Endothelial cell of umbilical vein (primary cell): ENCODE measurements at regions not wholly inside any gene's neighbourhood (a gene's known extent, or its start where the extent isn't known, plus 50 kb on each side); places are given as distances from the start of the nearest gene placed in this dataset.
"Not testable (repeated sequence)": the region's sequence is repeated elsewhere in the genome, so short reads cannot be mapped to it uniquely, and the experiment has no call there.

ENCODE experiments used
- BruUV-seq: library from RNA; stranded (reverse); fragments of 400-500 nt; replicated peaks from 2 replicates; lab custom pipeline; 2021; lab: Mats Ljungman, UMichigan
- CTCF ChIA-PET: fragments of 300-600, 350-600 bp; sonication (Branson Sonifier 250); formaldehyde crosslinking; loops from one replicate; lab custom pipeline; 2021; ENCODE audit warnings: antibody characterized with exemption, inconsistent platforms; lab: Charles Lee
- POLR2A ChIA-PET: fragments of 300-600, 350-600 bp; sonication (Branson Sonifier 250); formaldehyde crosslinking; loops from one replicate; lab custom pipeline; 2021; ENCODE audit warnings: antibody characterized with exemption, inconsistent platforms; lab: Charles Lee
- DNase-seq: peaks from one replicate; pipeline ENCODE4 v3.0.0-alpha.2; 2011; ENCODE audit warnings: low read depth, low spot score
- FAIRE-seq: peaks from 2 replicates; lab custom pipeline; 2011; peaks lifted over from hg19 to GRCh38; lab: Jason Lieb, UNC
- H2AFZ ChIP-seq: 2 replicates; pipeline ENCODE4 v1.6.0; 2012; ENCODE audit warnings: low read depth, low read length, control low read depth, inconsistent platforms
- H3K27ac ChIP-seq: 2 replicates; pipeline ENCODE4 v1.5.1; 2011; ENCODE audit warnings: low read depth, mild to moderate bottlenecking, control low read depth, low read length, moderate library complexity; ENCODE audit not compliant: insufficient read depth
- H3K27me3 ChIP-seq, 2 experiments: 2 replicates each; pipeline versions ENCODE4 v1.6.0 to v1.6.1; 2011; ENCODE audit warnings: low read length in 2 of 2, mixed read lengths in 1 of 2; ENCODE audit not compliant: control insufficient read depth in 2 of 2, insufficient read depth in 2 of 2
- H3K36me3 ChIP-seq, 2 experiments: 2 replicates in 1 of 2; 3 replicates in 1 of 2; pipeline ENCODE4 v1.5.1; 2011; ENCODE audit warnings: low read length in 2 of 2, mild to moderate bottlenecking in 1 of 2, moderate library complexity in 1 of 2; ENCODE audit not compliant: control insufficient read depth in 2 of 2, insufficient read depth in 2 of 2; ENCODE audit errors: extremely low read depth in 1 of 2
- H3K4me1 ChIP-seq: 3 replicates; pipeline ENCODE4 v1.5.1; 2011; ENCODE audit warnings: mild to moderate bottlenecking, low read length; ENCODE audit not compliant: control insufficient read depth, insufficient read depth; ENCODE audit errors: extremely low read depth
- H3K4me2 ChIP-seq: 2 replicates; pipeline ENCODE4 v1.6.1; 2011; ENCODE audit warnings: low read length, control low read depth, mixed read lengths; ENCODE audit not compliant: insufficient read depth
- H3K4me3 ChIP-seq, 3 experiments: fragments of 200-600 bp in 1 of 3; sonication (generic), shearing (Covaris generic) in 1 of 3; replicated peaks in 1 of 3; 2 replicates each; pipeline ENCODE4 v1.5.1; 2011 to 2016; ENCODE audit warnings: control low read depth in 3 of 3, low read length in 3 of 3, mild to moderate bottlenecking in 2 of 3, inconsistent platforms in 1 of 3, low read depth in 1 of 3, moderate library complexity in 1 of 3; ENCODE audit not compliant: insufficient read depth in 1 of 3
- H3K79me2 ChIP-seq: 2 replicates; pipeline ENCODE4 v1.6.0; 2012; ENCODE audit warnings: low read length, inconsistent platforms; ENCODE audit not compliant: control insufficient read depth, insufficient read depth
- H3K9ac ChIP-seq: replicated peaks from 2 replicates; pipeline ENCODE3; 2011; ENCODE audit warnings: low read length, control low read depth; ENCODE audit not compliant: insufficient read depth; ENCODE audit errors: extremely low read depth
- H3K9me1 ChIP-seq: replicated peaks from 3 replicates; pipeline ENCODE4 v1.6.0; 2011; ENCODE audit warnings: mild to moderate bottlenecking, low read length; ENCODE audit not compliant: control insufficient read depth, insufficient read depth; ENCODE audit errors: extremely low read depth
- H3K9me3 ChIP-seq: replicated peaks from 2 replicates; pipeline ENCODE4 v1.5.1; 2012; ENCODE audit warnings: low read length, inconsistent platforms; ENCODE audit not compliant: control insufficient read depth, insufficient read depth
- H4K20me1 ChIP-seq: replicated peaks from 2 replicates; pipeline ENCODE3; 2011; ENCODE audit warnings: mild to moderate bottlenecking, low read length; ENCODE audit not compliant: control insufficient read depth, insufficient read depth; ENCODE audit errors: extremely low read depth
- dilution Hi-C: fragments of 300-500 bp; cut with MboI; formaldehyde crosslinking; loops from one replicate; pipeline ENCODE4 v1.15.0; 2019; ENCODE audit warnings: low sequenced_read_pairs; ENCODE audit not compliant: extremely low pct_ligation_motif_present
- intact Hi-C: fragments of 100-400 bp; cut with micrococcal nuclease; formaldehyde crosslinking; loops from one replicate; pipeline ENCODE4 v1.10.0; 2022

- BruUV-seq, CTCF ChIA-PET: not testable (repeated sequence)
Measured at GRCh38 chr16:29355339-29356059, 51.0 kb downstream of the NPIPB11 start.

GRCh38 chr16:29354449-29354848, 52.1 kb downstream of the NPIPB11 start:
- H3K9ac ChIP-seq, CTCF ChIA-PET, H3K4me3 ChIP-seq, H3K79me2 ChIP-seq, dilution Hi-C loops, POLR2A ChIA-PET, H3K9me1 ChIP-seq, BruUV-seq, FAIRE-seq, H4K20me1 ChIP-seq, intact Hi-C loops, DNase-seq, H2AFZ ChIP-seq, H3K4me1 ChIP-seq, H3K4me2 ChIP-seq, H3K27ac ChIP-seq, H3K36me3 ChIP-seq, H3K27me3 ChIP-seq, H3K9me3 ChIP-seq: not testable (repeated sequence)

More at GRCh38 chr16:29355339-29356059, 51.0 kb downstream of the NPIPB11 start:
- FAIRE-seq, POLR2A ChIA-PET, H3K9ac ChIP-seq, dilution Hi-C loops, H3K4me2 ChIP-seq, H2AFZ ChIP-seq, H4K20me1 ChIP-seq, H3K27me3 ChIP-seq, H3K9me3 ChIP-seq, H3K36me3 ChIP-seq, H3K4me3 ChIP-seq, intact Hi-C loops, H3K9me1 ChIP-seq, H3K4me1 ChIP-seq, DNase-seq, H3K27ac ChIP-seq, H3K79me2 ChIP-seq: not testable (repeated sequence)

- H3K4me3 ChIP-seq, CTCF ChIA-PET, intact Hi-C loops, POLR2A ChIA-PET, H2AFZ ChIP-seq, H3K27me3 ChIP-seq, H3K4me1 ChIP-seq, H3K9me1 ChIP-seq, H3K36me3 ChIP-seq, H3K9ac ChIP-seq, FAIRE-seq, H3K27ac ChIP-seq, BruUV-seq, DNase-seq, H3K4me2 ChIP-seq, H4K20me1 ChIP-seq, dilution Hi-C loops, H3K9me3 ChIP-seq, H3K79me2 ChIP-seq: not testable (repeated sequence)
Measured at GRCh38 chr16:29352617-29352999, 53.9 kb downstream of the NPIPB11 start.

- H3K9ac ChIP-seq, H4K20me1 ChIP-seq, DNase-seq, H2AFZ ChIP-seq, H3K4me1 ChIP-seq, H3K9me3 ChIP-seq, BruUV-seq, FAIRE-seq, H3K4me3 ChIP-seq, CTCF ChIA-PET, H3K9me1 ChIP-seq, H3K79me2 ChIP-seq, H3K27me3 ChIP-seq, dilution Hi-C loops, H3K4me2 ChIP-seq, POLR2A ChIA-PET, H3K36me3 ChIP-seq, intact Hi-C loops, H3K27ac ChIP-seq: not testable (repeated sequence)
Measured at GRCh38 chr16:29351970-29352616, 54.4 kb downstream of the NPIPB11 start.
